ENCODE measurements at regions not wholly inside any gene's neighbourhood (a gene's known extent, or its start where the extent isn't known, plus 50 kb on each side); places are given as distances from the start of the nearest gene placed in this dataset.
A peak's percentile ranks its signal among the peaks of the same experiment; 100 is the strongest.

DNA sequence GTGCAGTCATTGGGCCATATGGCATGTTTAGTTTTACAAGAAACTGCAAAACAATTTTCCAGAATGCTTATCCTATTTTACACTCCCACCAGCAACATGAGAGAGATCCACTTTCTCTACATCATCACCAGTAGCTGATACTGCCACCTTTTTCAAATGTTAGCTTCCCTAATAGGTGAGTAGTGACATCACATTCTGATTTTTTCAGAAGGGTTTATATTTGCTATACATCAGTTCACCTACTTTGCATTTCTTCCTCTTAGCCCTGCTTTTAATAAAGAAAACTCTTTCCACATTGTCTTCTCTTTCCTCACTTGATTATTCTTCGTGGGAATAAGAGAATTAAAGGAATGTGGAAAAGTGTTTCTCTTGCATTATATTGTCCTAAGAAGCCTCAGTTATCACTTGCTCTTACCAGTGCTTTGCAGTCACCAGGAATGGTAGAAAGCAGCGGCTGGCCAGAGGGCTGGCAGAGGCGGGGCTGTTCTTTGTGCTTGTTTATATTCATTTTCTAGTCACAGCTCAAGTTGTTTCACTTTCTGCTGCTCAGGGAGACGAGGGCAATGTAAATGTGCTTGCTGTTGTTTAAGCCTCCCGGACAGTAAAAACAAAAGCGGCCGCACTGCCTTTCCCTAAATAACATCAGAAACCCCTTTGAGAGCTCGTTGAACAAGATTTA lies 164.8 kb downstream of the HSD17B3 start:
- H3K27me3 ChIP-seq, result peaks cover 0 to 6% (median 2%) of the 10 kb centered on the region in 3 donors
- TF ChIP-seq CTCF (IDR thresholded peaks at IDR 0.05 in 4 of 5, conservative IDR thresholded peaks at IDR 0.05 in 1 of 5), result no peak
- no peak for TF ChIP-seq POLR2A (IDR thresholded peaks at IDR 0.05)
- in situ Hi-C loops (cut with MboI; ENCODE audit: low sequenced_read_pairs in 4 of 4), result no loop called here
- H3K27ac ChIP-seq, result no peak overlapping the region
- H3K9me3 ChIP-seq, result no peaks in the 10 kb centered on the region
- no peak overlapping the region for H3K4me3 ChIP-seq
- peak in 1 of 2 donors; percentile 12 for DNase-seq
- peak in 1 of 2 donors; percentile 18 for ATAC-seq
- no peaks in the 10 kb centered on the region for H3K4me1 ChIP-seq
- no peaks in the 10 kb centered on the region for H3K36me3 ChIP-seq
- intact Hi-C loops (cut with DNase I; ENCODE audit: low total_unique reads), result no loop called here

DNA sequence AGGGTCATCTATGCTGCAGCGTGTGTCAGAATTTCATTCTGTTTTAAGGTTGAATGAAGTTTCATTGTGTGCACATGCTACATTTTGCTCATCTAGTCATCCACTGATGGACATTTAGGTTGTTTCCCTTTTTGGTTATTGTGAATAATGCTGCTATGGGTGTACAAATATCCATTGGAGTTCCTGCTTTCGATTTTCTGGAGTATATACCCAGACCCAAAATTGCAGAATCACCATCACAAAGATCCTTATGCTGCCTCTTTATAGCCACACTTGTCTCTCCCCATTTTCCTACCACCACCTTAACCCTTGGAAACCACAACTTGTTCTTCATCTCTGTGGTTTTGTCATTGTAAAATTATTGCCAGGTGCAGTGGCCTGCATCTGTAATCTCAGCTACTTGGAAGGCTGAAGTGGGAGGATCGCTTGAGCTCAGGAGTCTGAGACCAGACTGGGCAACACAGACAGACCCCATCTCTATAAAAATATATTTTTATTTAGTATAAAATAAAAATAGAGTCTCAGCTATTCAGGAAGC lies 166.2 kb downstream of the HSD17B3 start:
- DNase-seq (no peak), ATAC-seq (no peak)
- intact Hi-C loops (cut with DNase I; ENCODE audit: low total_unique reads) (no loop called here), in situ Hi-C loops (cut with MboI; ENCODE audit: low sequenced_read_pairs in 4 of 4) (no loop called here)
- Histone ChIP-seq H3K36me3 (no peaks in the 10 kb centered on the region), H3K4me1 (no peaks in the 10 kb centered on the region), H3K4me3 (no peak overlapping the region), H3K27me3 (peaks cover 0 to 3% (median 2%) of the 10 kb centered on the region in 3 donors), H3K27ac (no peak overlapping the region), H3K9me3 (no peaks in the 10 kb centered on the region)
- no peak for TF ChIP-seq CTCF (IDR thresholded peaks at IDR 0.05 in 4 of 5, conservative IDR thresholded peaks at IDR 0.05 in 1 of 5)
- no peak for TF ChIP-seq POLR2A (IDR thresholded peaks at IDR 0.05)

GRCh38 chr9:96135076-96135752 lies 166.8 kb downstream of the HSD17B3 start:
- Histone ChIP-seq H3K27me3 (peaks cover 0 to 2% (median 0%) of the 10 kb centered on the region in 3 donors), H3K27ac (no peak overlapping the region), H3K4me1 (no peaks in the 10 kb centered on the region), H3K9me3 (no peaks in the 10 kb centered on the region), H3K4me3 (no peak overlapping the region), H3K36me3 (no peaks in the 10 kb centered on the region)
- intact Hi-C loops (cut with DNase I; ENCODE audit: low total_unique reads) (no loop called here), in situ Hi-C loops (cut with MboI; ENCODE audit: low sequenced_read_pairs in 4 of 4) (no loop called here)
- ATAC-seq (no peak), DNase-seq (no peak)
- no peak for TF ChIP-seq POLR2A (IDR thresholded peaks at IDR 0.05)
- no peak for TF ChIP-seq CTCF (IDR thresholded peaks at IDR 0.05 in 4 of 5, conservative IDR thresholded peaks at IDR 0.05 in 1 of 5)

DNA sequence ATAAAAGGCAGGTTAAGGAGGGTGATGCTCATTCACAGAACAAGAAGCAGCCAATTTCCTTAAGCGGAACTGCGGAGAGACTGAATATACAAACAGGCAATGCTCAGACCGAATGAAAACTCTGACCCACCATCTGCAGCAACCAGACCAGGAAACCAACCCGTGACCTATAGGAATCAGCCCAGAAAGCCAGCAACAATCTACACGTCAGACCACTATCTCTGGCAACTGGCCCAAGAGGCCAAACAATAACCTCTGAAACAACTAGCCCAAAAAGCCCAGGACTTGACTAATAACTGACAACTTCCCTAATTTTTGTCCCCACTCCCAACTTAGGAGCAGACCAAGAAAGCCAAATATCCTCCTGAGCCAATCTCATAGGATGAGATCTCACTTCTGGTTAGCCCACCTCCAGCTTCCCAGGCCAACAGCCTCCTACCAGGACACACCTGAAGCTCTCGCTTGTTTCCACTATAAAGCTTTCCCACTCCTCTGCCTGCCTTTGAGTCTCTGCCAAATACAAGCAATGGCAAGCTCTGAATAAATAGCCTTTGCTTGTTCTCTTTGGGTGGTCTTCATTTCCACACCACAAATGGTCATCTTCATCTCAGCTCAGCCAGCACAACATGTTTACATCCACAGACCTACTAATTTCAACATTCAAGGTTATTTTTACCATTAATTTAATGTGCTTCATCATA lies 168.5 kb downstream of the HSD17B3 start:
- Histone ChIP-seq H3K4me1 (no peaks in the 10 kb centered on the region), H3K27ac (no peak overlapping the region), H3K27me3 (peaks cover 0 to 2% (median 0%) of the 10 kb centered on the region in 3 donors), H3K36me3 (no peaks in the 10 kb centered on the region), H3K9me3 (no peaks in the 10 kb centered on the region), H3K4me3 (no peak overlapping the region)
- no peak for TF ChIP-seq POLR2A (IDR thresholded peaks at IDR 0.05)
- TF ChIP-seq CTCF (IDR thresholded peaks at IDR 0.05 in 4 of 5, conservative IDR thresholded peaks at IDR 0.05 in 1 of 5), result no peak
- ATAC-seq (no peak), DNase-seq (no peak)
- in situ Hi-C loops (cut with MboI; ENCODE audit: low sequenced_read_pairs in 4 of 4) (no loop called here), intact Hi-C loops (cut with DNase I; ENCODE audit: low total_unique reads) (no loop called here)

Data from gastrocnemius medialis (tissue), 4 donors.